Esophagus muscularis mucosa (tissue), 4 donors: ENCODE measurements at regions not wholly inside any gene's neighbourhood (a gene's known extent, or its start where the extent isn't known, plus 50 kb on each side); places are given as distances from the start of the nearest gene placed in this dataset.

Experiments used
- CTCF ChIP-seq, 3 experiments: fragments of 200-600 bp in 2 of 3; fragments of 450-650 bp in 1 of 3; sonication (generic) in 2 of 3; IDR thresholded peaks; one replicate each; pipeline ENCODE4 v1.5.1; 2017 to 2019; ENCODE audit warnings: antibody characterized with exemption in 3 of 3, mild to moderate bottlenecking in 2 of 3, moderate library complexity in 1 of 3
- EP300 ChIP-seq: sonication (generic); formaldehyde crosslinking; IDR thresholded peaks from one replicate; pipeline ENCODE4 v1.6.1; 2017; ENCODE audit warnings: antibody characterized with exemption
- POLR2A ChIP-seq: fragments of 450-650 bp; IDR thresholded peaks from one replicate; pipeline ENCODE4 v1.6.1; 2017; ENCODE audit warnings: antibody characterized with exemption, moderate library complexity, mild to moderate bottlenecking, low read depth
- POLR2AphosphoS5 ChIP-seq, 2 donors: sonication (generic); formaldehyde crosslinking; IDR thresholded peaks; one replicate each; pipeline ENCODE4 v1.6.1; 2017; ENCODE audit warnings: antibody characterized with exemption in 2 of 2

GRCh38 chr12:107487011-107487680 lies 198.5 kb upstream of the PWP1 start:
- TF ChIP-seq CTCF (IDR thresholded peaks at IDR 0.05), result no peak
- TF ChIP-seq EP300, result no peak
- TF ChIP-seq POLR2A, result no peak
- no peak for TF ChIP-seq POLR2AphosphoS5 (IDR thresholded peaks at IDR 0.05)
